PC-3 (cell line): ENCODE measurements at regions not wholly inside any gene's neighbourhood (a gene's known extent, or its start where the extent isn't known, plus 50 kb on each side); places are given as distances from the start of the nearest gene placed in this dataset.
A peak's percentile ranks its signal among the peaks of the same experiment; 100 is the strongest.

Experiments used
- ATAC-seq: fragments of 200-7000 bp; cut with Tn5 transposase; 2 replicates; pipeline ENCODE4 v1.9.1; 2020; ENCODE audit warnings: mild to moderate bottlenecking, moderate library complexity
- BruUV-seq: library from RNA; stranded (reverse); fragments of 400-500 nt; replicated peaks from 2 replicates; lab custom pipeline; 2021; lab: Mats Ljungman, UMichigan
- CTCF ChIA-PET: fragments of 300-600 bp; sonication (Branson Sonifier 250); formaldehyde crosslinking; loops from one replicate; lab custom pipeline; 2022; ENCODE audit warnings: antibody characterized with exemption; lab: Charles Lee
- POLR2A ChIA-PET: fragments of 300-600 bp; sonication (Branson Sonifier 250); formaldehyde crosslinking; loops from one replicate; lab custom pipeline; 2022; ENCODE audit warnings: antibody characterized with exemption; ENCODE audit not compliant: unreplicated experiment; lab: Charles Lee
- DNase-seq: peaks from one replicate; pipeline ENCODE4 v3.0.0-alpha.2; 2015
- H2AFZ ChIP-seq: fragments of 300-600 bp; sonication (generic); 2 replicates; pipeline ENCODE4 v1.6.0; 2016; ENCODE audit warnings: antibody characterized with exemption, low read length
- H3F3A ChIP-seq: fragments of 300-600 bp; sonication (generic); one replicate; pipeline ENCODE4 v1.6.0; 2017; ENCODE audit warnings: antibody characterized with exemption, low read length, control low read depth, mild to moderate bottlenecking; ENCODE audit not compliant: unreplicated experiment
- H3K27ac ChIP-seq: fragments of 300-600 bp; sonication (generic); 2 replicates; pipeline ENCODE4 v1.5.1; 2016; ENCODE audit warnings: mild to moderate bottlenecking, low read length
- H3K27me3 ChIP-seq: fragments of 300-600 bp; sonication (generic); 2 replicates; pipeline ENCODE4 v1.6.1; 2016; ENCODE audit warnings: low read length, mixed read lengths
- H3K36me3 ChIP-seq: fragments of 300-600 bp; sonication (generic); 2 replicates; pipeline ENCODE4 v1.6.1; 2016; ENCODE audit warnings: low read depth, mixed run types, low read length, mixed read lengths
- H3K4me1 ChIP-seq: fragments of 300-600 bp; sonication (generic); 2 replicates; pipeline ENCODE4 v1.5.1; 2016; ENCODE audit warnings: low read length; ENCODE audit not compliant: insufficient read depth
- H3K4me2 ChIP-seq: fragments of 300-600 bp; sonication (generic); 2 replicates; pipeline ENCODE4 v1.6.0; 2016; ENCODE audit warnings: low read length
- H3K4me3 ChIP-seq: fragments of 300-600 bp; sonication (generic); 2 replicates; pipeline ENCODE4 v1.5.1; 2016; ENCODE audit warnings: mild to moderate bottlenecking, low read length, mixed read lengths
- H3K79me2 ChIP-seq: fragments of 300-600 bp; sonication (generic); 2 replicates; pipeline ENCODE4 v1.6.1; 2017; ENCODE audit warnings: low read length, mixed read lengths
- H3K9ac ChIP-seq: fragments of 300-600 bp; sonication (generic); 2 replicates; pipeline ENCODE4 v1.6.0; 2016; ENCODE audit warnings: mild to moderate bottlenecking, low read length
- H3K9me2 ChIP-seq: fragments of 300-600 bp; sonication (generic); replicated peaks from 2 replicates; pipeline ENCODE4 v1.6.1; 2016; ENCODE audit warnings: mixed run types, low read length, mixed read lengths
- H3K9me3 ChIP-seq: fragments of 300-600 bp; sonication (generic); 2 replicates; pipeline ENCODE4 v1.6.1; 2016; ENCODE audit warnings: low read length, mixed read lengths
- H4K20me1 ChIP-seq: fragments of 300-600 bp; sonication (generic); 2 replicates; pipeline ENCODE4 v1.6.1; 2016; ENCODE audit warnings: low read length, mixed read lengths
- EZH2 ChIP-seq: fragments of 300-600 bp; sonication (generic); IDR thresholded peaks from one replicate; pipeline ENCODE4 v1.6.1; 2017; ENCODE audit warnings: antibody characterized with exemption, mild to moderate bottlenecking, low read length; ENCODE audit not compliant: unreplicated experiment
- EZH2phosphoT487 ChIP-seq: fragments of 300-600 bp; sonication (generic); IDR thresholded peaks from 2 replicates; pipeline ENCODE4 v1.6.1; 2018; ENCODE audit warnings: mild to moderate bottlenecking, antibody characterized with exemption, low read length, borderline replicate concordance
- intact Hi-C: fragments of 100-400 bp; cut with micrococcal nuclease; formaldehyde crosslinking; loops from 2 replicates; pipeline ENCODE4 v1.9.0; 2023
- TF ChIP-seq, protein P1 (sequence below): fragments of 300-600 bp; sonication (generic); conservative IDR thresholded peaks from 2 replicates; pipeline ENCODE4 v1.5.1; 2017; ENCODE audit warnings: antibody characterized with exemption, low read depth, mild to moderate bottlenecking, low read length

DNA sequence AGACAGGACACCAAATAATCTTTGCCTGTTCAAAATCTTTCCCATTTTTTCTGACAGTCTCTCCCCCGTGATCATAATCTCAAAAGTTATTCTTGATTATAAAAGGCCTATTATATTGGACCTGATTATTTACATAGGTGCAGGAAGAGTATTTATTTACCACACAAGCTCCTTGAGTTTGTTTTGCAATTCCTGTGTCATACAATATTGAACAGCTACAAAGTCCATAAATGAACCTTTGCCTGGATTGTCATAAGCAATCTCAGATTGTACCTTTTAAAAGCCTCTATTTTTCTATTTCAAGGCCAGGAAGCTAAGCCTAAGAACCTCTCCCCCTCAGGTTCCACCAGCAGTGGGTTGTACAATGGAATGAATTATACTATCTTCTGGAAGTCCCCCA is 183.9 kb upstream of the MEOX2 start:
- TF ChIP-seq, protein P1, sequence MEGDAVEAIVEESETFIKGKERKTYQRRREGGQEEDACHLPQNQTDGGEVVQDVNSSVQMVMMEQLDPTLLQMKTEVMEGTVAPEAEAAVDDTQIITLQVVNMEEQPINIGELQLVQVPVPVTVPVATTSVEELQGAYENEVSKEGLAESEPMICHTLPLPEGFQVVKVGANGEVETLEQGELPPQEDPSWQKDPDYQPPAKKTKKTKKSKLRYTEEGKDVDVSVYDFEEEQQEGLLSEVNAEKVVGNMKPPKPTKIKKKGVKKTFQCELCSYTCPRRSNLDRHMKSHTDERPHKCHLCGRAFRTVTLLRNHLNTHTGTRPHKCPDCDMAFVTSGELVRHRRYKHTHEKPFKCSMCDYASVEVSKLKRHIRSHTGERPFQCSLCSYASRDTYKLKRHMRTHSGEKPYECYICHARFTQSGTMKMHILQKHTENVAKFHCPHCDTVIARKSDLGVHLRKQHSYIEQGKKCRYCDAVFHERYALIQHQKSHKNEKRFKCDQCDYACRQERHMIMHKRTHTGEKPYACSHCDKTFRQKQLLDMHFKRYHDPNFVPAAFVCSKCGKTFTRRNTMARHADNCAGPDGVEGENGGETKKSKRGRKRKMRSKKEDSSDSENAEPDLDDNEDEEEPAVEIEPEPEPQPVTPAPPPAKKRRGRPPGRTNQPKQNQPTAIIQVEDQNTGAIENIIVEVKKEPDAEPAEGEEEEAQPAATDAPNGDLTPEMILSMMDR: no peak
- no peak for TF ChIP-seq EZH2phosphoT487
- TF ChIP-seq EZH2: no peak
- Histone ChIP-seq H3K4me2 (no peak overlapping the region), H3F3A (no peaks in the 10 kb centered on the region), H3K4me3 (no peak overlapping the region), H4K20me1 (no peaks in the 10 kb centered on the region), H3K36me3 (no peaks in the 10 kb centered on the region), H2AFZ (no peak overlapping the region), H3K9me2 (no peaks in the 10 kb centered on the region), H3K79me2 (no peaks in the 10 kb centered on the region), H3K4me1 (no peaks in the 10 kb centered on the region), H3K9me3 (no peaks in the 10 kb centered on the region), H3K9ac (no peak overlapping the region), H3K27ac (no peak overlapping the region), H3K27me3 (no peaks in the 10 kb centered on the region)
- no TSS peak for BruUV-seq
- ChIA-PET CTCF (no interaction called here), POLR2A (no interaction called here)
- DNase-seq: peak; percentile 4
- peak; percentile 62 for ATAC-seq
- intact Hi-C loops: no loop called here

DNA sequence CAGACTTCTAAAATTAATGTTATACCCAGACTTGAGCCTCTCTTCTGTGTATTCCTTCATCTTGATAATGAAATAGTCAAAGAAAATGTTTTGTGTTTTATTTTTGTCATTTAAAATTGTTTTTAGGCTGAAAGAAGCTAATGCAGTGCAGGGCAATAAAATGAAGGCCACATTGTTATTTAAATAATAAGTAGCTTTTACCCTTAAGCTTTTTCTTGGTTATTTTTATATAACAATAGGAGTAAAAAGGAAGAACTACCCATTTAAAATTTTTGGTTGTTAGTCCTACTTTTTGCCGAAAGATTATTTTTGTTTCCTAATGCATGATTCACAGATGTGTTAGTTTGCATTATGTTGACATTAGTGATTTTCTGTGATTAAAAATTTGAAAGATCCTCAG is 181.0 kb upstream of the MEOX2 start:
- no peaks in the 10 kb centered on the region for H4K20me1 ChIP-seq
- no peaks in the 10 kb centered on the region for H3K4me1 ChIP-seq
- no peak overlapping the region for H3K27ac ChIP-seq
- no peak overlapping the region for H2AFZ ChIP-seq
- no peaks in the 10 kb centered on the region for H3K79me2 ChIP-seq
- POLR2A ChIA-PET: no interaction called here
- no TSS peak for BruUV-seq
- CTCF ChIA-PET: no interaction called here
- no peaks in the 10 kb centered on the region for H3K9me2 ChIP-seq
- no peak overlapping the region for H3K4me3 ChIP-seq
- DNase-seq (no peak), ATAC-seq (no peak)
- TF ChIP-seq EZH2: no peak
- TF ChIP-seq EZH2phosphoT487: no peak
- TF ChIP-seq, protein P1: no peak
- no peaks in the 10 kb centered on the region for H3F3A ChIP-seq
- no peaks in the 10 kb centered on the region for H3K27me3 ChIP-seq
- no peaks in the 10 kb centered on the region for H3K36me3 ChIP-seq
- intact Hi-C loops: no loop called here
- H3K9me3 ChIP-seq: no peaks in the 10 kb centered on the region
- no peak overlapping the region for H3K4me2 ChIP-seq
- no peak overlapping the region for H3K9ac ChIP-seq

DNA sequence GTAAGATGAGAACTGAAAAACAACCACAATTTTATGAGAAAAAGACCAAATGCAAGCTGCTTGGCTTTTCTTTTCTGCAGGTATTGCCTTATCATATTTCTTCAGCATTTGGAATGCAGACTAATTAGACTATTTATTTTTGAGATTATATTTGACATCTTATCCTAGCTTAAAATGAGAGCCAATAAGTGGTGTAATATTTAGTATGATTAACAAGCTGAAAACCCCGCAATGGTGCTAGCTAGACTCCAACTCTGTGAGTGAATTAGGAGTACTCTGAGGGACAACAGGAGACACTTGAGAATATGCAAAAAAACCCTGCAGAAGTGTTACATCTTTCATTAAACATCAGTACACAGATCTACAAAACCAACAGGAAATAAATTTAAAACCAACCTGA is 180.3 kb upstream of the MEOX2 start:
- Histone ChIP-seq H3K27ac (no peak overlapping the region), H3K79me2 (no peaks in the 10 kb centered on the region), H4K20me1 (no peaks in the 10 kb centered on the region), H3K4me2 (no peak overlapping the region), H3K9ac (no peak overlapping the region), H3K27me3 (no peaks in the 10 kb centered on the region), H3F3A (no peaks in the 10 kb centered on the region), H3K4me3 (no peak overlapping the region), H3K36me3 (no peaks in the 10 kb centered on the region), H3K4me1 (no peaks in the 10 kb centered on the region), H2AFZ (no peak overlapping the region), H3K9me2 (no peaks in the 10 kb centered on the region), H3K9me3 (no peaks in the 10 kb centered on the region)
- DNase-seq: no peak
- CTCF ChIA-PET: no interaction called here
- POLR2A ChIA-PET: no interaction called here
- no peak for TF ChIP-seq EZH2
- TF ChIP-seq EZH2phosphoT487: no peak
- intact Hi-C loops: no loop called here
- ATAC-seq: no peak
- no TSS peak for BruUV-seq
